Spinal cord (tissue), 9 donors: ENCODE measurements at regions not wholly inside any gene's neighbourhood (a gene's known extent, or its start where the extent isn't known, plus 50 kb on each side); places are given as distances from the start of the nearest gene placed in this dataset.

ENCODE experiments used
- DNase-seq, 6 donors: peaks; one replicate each; pipeline versions ENCODE4 v3.0.0 to v3.0.0-alpha.2; 2013 to 2015; ENCODE audit warnings: low spot score in 6 of 6, low read depth in 4 of 6
- H3K27ac ChIP-seq: one replicate; pipeline ENCODE4 v1.5.1; 2013; ENCODE audit warnings: low read depth, low read length, control low read depth
- H3K27me3 ChIP-seq: one replicate; pipeline ENCODE4 v1.6.1; 2013; ENCODE audit warnings: low read length; ENCODE audit not compliant: control insufficient read depth, insufficient read depth
- H3K36me3 ChIP-seq: one replicate; pipeline ENCODE4 v1.6.1; 2013; ENCODE audit warnings: low read length; ENCODE audit not compliant: control insufficient read depth, insufficient read depth
- H3K4me1 ChIP-seq: one replicate; pipeline ENCODE4 v1.6.1; 2013; ENCODE audit warnings: low read length; ENCODE audit not compliant: control insufficient read depth, insufficient read depth
- H3K4me3 ChIP-seq: one replicate; pipeline ENCODE4 v1.5.1; 2013; ENCODE audit warnings: low read depth, low read length, control low read depth
- H3K9me3 ChIP-seq: one replicate; pipeline ENCODE4 v1.6.1; 2013; ENCODE audit warnings: low read length; ENCODE audit not compliant: control insufficient read depth, insufficient read depth
- WGBS: methylation state at CpG from one replicate; pipeline ENCODE4 v1.1.5; 2013; ENCODE audit warnings: missing lambda C conversion rate; ENCODE audit not compliant: insufficient coverage; 5-methylcytosine and 5-hydroxymethylcytosine counted together
- donor health status: healthy.

- no peaks in the 10 kb centered on the region for H3K4me1 ChIP-seq
- H3K27ac ChIP-seq, result no peak overlapping the region
- no peak overlapping the region for H3K4me3 ChIP-seq
- no peaks in the 10 kb centered on the region for H3K27me3 ChIP-seq
- WGBS, result 90% methylated on average over 5 of the region's 6 CpGs
- no peaks in the 10 kb centered on the region for H3K9me3 ChIP-seq
- H3K36me3 ChIP-seq, result no peaks in the 10 kb centered on the region
- no peak for DNase-seq
These were observed 131.5 kb upstream of the ANKFN1 start for GRCh38 chr17:56021681-56022190.

GRCh38 chr17:56023851-56024250 lies 129.4 kb upstream of the ANKFN1 start:
- Histone ChIP-seq H3K36me3 (no peaks in the 10 kb centered on the region), H3K9me3 (no peaks in the 10 kb centered on the region), H3K4me3 (no peak overlapping the region), H3K27ac (no peak overlapping the region), H3K4me1 (no peaks in the 10 kb centered on the region), H3K27me3 (no peaks in the 10 kb centered on the region)
- DNase-seq, result no peak
- WGBS, result no CpG with 5 or more reads among the region's 2 CpGs

GRCh38 chr17:56026915-56027314 lies 126.4 kb upstream of the ANKFN1 start:
- Histone ChIP-seq H3K4me1 (no peaks in the 10 kb centered on the region), H3K36me3 (no peaks in the 10 kb centered on the region), H3K27ac (no peak overlapping the region), H3K4me3 (no peak overlapping the region), H3K27me3 (no peaks in the 10 kb centered on the region), H3K9me3 (no peaks in the 10 kb centered on the region)
- no peak for DNase-seq
- no CpG with 5 or more reads among the region's 2 CpGs for WGBS

- H3K27ac ChIP-seq, result no peak overlapping the region
- no peaks in the 10 kb centered on the region for H3K36me3 ChIP-seq
- H3K4me3 ChIP-seq, result no peak overlapping the region
- WGBS, result 93% methylated on average over 2 of the region's 3 CpGs
- no peaks in the 10 kb centered on the region for H3K9me3 ChIP-seq
- no peaks in the 10 kb centered on the region for H3K27me3 ChIP-seq
- no peak for DNase-seq
- H3K4me1 ChIP-seq, result no peaks in the 10 kb centered on the region
These were observed 124.4 kb upstream of the ANKFN1 start for GRCh38 chr17:56028837-56029236.

- Histone ChIP-seq H3K4me3 (no peak overlapping the region), H3K9me3 (no peaks in the 10 kb centered on the region), H3K4me1 (no peaks in the 10 kb centered on the region), H3K27me3 (no peaks in the 10 kb centered on the region), H3K36me3 (no peaks in the 10 kb centered on the region), H3K27ac (no peak overlapping the region)
- 77% methylated on average over 3 of the region's 8 CpGs for WGBS
- peak in 1 of 6 donors; percentile 25 for DNase-seq
These were observed 123.2 kb upstream of the ANKFN1 start for GRCh38 chr17:56030009-56030624.

GRCh38 chr17:56031636-56032035 lies 121.6 kb upstream of the ANKFN1 start:
- Histone ChIP-seq H3K27me3 (no peaks in the 10 kb centered on the region), H3K9me3 (no peaks in the 10 kb centered on the region), H3K4me3 (no peak overlapping the region), H3K27ac (no peak overlapping the region), H3K36me3 (no peaks in the 10 kb centered on the region), H3K4me1 (no peaks in the 10 kb centered on the region)
- no peak for DNase-seq
- WGBS, result 56% methylated on average over 2 of the region's 2 CpGs

- H3K27me3 ChIP-seq, result no peaks in the 10 kb centered on the region
- H3K4me3 ChIP-seq, result no peak overlapping the region
- DNase-seq, result no peak
- 91% methylated on average over 6 of the region's 6 CpGs for WGBS
- H3K4me1 ChIP-seq, result no peaks in the 10 kb centered on the region
- H3K9me3 ChIP-seq, result no peaks in the 10 kb centered on the region
- H3K36me3 ChIP-seq, result no peaks in the 10 kb centered on the region
- no peak overlapping the region for H3K27ac ChIP-seq
These were observed 119.1 kb upstream of the ANKFN1 start for GRCh38 chr17:56034197-56034635.

- Histone ChIP-seq H3K4me1 (no peaks in the 10 kb centered on the region), H3K27me3 (no peaks in the 10 kb centered on the region), H3K36me3 (no peaks in the 10 kb centered on the region), H3K4me3 (no peak overlapping the region), H3K27ac (no peak overlapping the region), H3K9me3 (no peaks in the 10 kb centered on the region)
- peak in 1 of 6 donors; percentile 13 for DNase-seq
- 75% methylated on average over 5 of the region's 6 CpGs for WGBS
These were observed 115.1 kb upstream of the ANKFN1 start for GRCh38 chr17:56038131-56038530.

- H3K36me3 ChIP-seq, result no peaks in the 10 kb centered on the region
- DNase-seq, result peak in 2 of 6 donors; percentile 9 to 65
- peaks cover 2% of the 10 kb centered on the region for H3K4me1 ChIP-seq
- H3K9me3 ChIP-seq, result no peaks in the 10 kb centered on the region
- WGBS, result 43% methylated on average over 9 of the region's 9 CpGs
- H3K4me3 ChIP-seq, result peak overlapping the region; percentile 5
- no peaks in the 10 kb centered on the region for H3K27me3 ChIP-seq
- H3K27ac ChIP-seq, result no peak overlapping the region
These were observed 107.4 kb upstream of the ANKFN1 start for GRCh38 chr17:56045872-56046271.

- no peak overlapping the region for H3K27ac ChIP-seq
- H3K27me3 ChIP-seq, result no peaks in the 10 kb centered on the region
- DNase-seq, result peak in 2 of 6 donors; percentile 10 to 24
- no peaks in the 10 kb centered on the region for H3K9me3 ChIP-seq
- WGBS, result 51% methylated on average over 4 of the region's 5 CpGs
- no peaks in the 10 kb centered on the region for H3K36me3 ChIP-seq
- H3K4me1 ChIP-seq, result peaks cover 2% of the 10 kb centered on the region
- H3K4me3 ChIP-seq, result no peak overlapping the region
These were observed 105.9 kb upstream of the ANKFN1 start for GRCh38 chr17:56047331-56047730.
